Pancreas (tissue), 10 donors: ENCODE measurements at regions not wholly inside any gene's neighbourhood (a gene's known extent, or its start where the extent isn't known, plus 50 kb on each side); places are given as distances from the start of the nearest gene placed in this dataset.

Experiments
- ATAC-seq, 4 donors: fragments of 200-7000 bp; cut with Tn5 transposase; one replicate each; pipeline versions ENCODE4 v1.8.0 to v1.9.1; 2020; ENCODE audit warnings: mild to moderate bottlenecking in 4 of 4, moderate library complexity in 4 of 4
- DNase-seq, 6 donors: peaks; one replicate each; pipeline ENCODE4 v3.0.0-alpha.2; 2020
- FAIRE-seq: peaks from 2 replicates; lab custom pipeline; 2012; peaks lifted over from hg19 to GRCh38; lab: Jason Lieb, UNC
- H3K27ac ChIP-seq, 4 donors: fragments of 200-600 bp; sonication (generic); 1 replicate in 3 of 4; 2 replicates in 1 of 4; pipeline versions ENCODE4 v1.5.0 to v1.8.0; 2020
- H3K27me3 ChIP-seq, 4 donors: fragments of 200-600 bp; one replicate each; pipeline ENCODE4 v1.8.0; 2021
- H3K36me3 ChIP-seq, 3 donors: fragments of 200-600 bp; sonication (generic) in 1 of 3; one replicate each; pipeline versions ENCODE4 v1.5.0 to v1.8.0; 2020 to 2021
- H3K4me1 ChIP-seq, 3 donors: fragments of 200-600 bp; one replicate each; pipeline ENCODE4 v1.8.0; 2021
- H3K4me3 ChIP-seq, 4 donors: fragments of 200-600 bp; sonication (generic) in 2 of 4; one replicate each; pipeline versions ENCODE4 v1.5.0 to v1.8.0; 2020 to 2021
- H3K9me3 ChIP-seq, 4 donors: fragments of 200-600 bp; one replicate each; pipeline ENCODE4 v1.8.0; 2021
- WGBS, 2 donors: extraction: QIAGEN DNeasy Blood & Tissue Kit; methylation state at CpG; one replicate each; pipeline ENCODE4 v1.1.7; 2013; 5-methylcytosine and 5-hydroxymethylcytosine counted together
- intact Hi-C, 3 donors: fragments of 100-400 bp; cut with DNase I; formaldehyde crosslinking; loops; one replicate each; pipeline versions ENCODE4 v1.11.1 to v1.14.2; 2022
- TF ChIP-seq, protein P1 (sequence below), 4 donors: fragments of 200-600 bp; sonication (generic) in 3 of 4; IDR thresholded peaks; one replicate each; pipeline versions ENCODE4 v1.5.0 to v1.8.0; 2021; ENCODE audit warnings: antibody characterized with exemption in 4 of 4
- donor health status: healthy with polysubstance abuse.
- donor health status: DM: no; HTN: no; CAD: no; lungs with moderate emphysema.
- donor health status: DM: no; HTN: no; CAD: no.
- donor health status: control.
- donor health status: control.
- donor health status: Bipolar disorder and iron deficiency.
- donor health status: DM: yes; HTN: yes; CAD: no.
- donor health status: DM: no; HTN: no; CAD: no.
- donor health status: DM: no; HTN: no; CAD: no.
- donor health status: DM: yes; HTN: yes; CAD: no.

GRCh38 chr18:29096079-29096770 is 919.3 kb upstream of the CDH2 start:
- Histone ChIP-seq H3K4me3 (no peak overlapping the region), H3K4me1 (no peaks in the 10 kb centered on the region), H3K27me3 (no peaks in the 10 kb centered on the region), H3K9me3 (no peaks in the 10 kb centered on the region), H3K36me3 (no peaks in the 10 kb centered on the region), H3K27ac (no peak overlapping the region)
- no peak for DNase-seq
- ATAC-seq, result no peak
- intact Hi-C loops, result no loop called here
- TF ChIP-seq, protein P1, sequence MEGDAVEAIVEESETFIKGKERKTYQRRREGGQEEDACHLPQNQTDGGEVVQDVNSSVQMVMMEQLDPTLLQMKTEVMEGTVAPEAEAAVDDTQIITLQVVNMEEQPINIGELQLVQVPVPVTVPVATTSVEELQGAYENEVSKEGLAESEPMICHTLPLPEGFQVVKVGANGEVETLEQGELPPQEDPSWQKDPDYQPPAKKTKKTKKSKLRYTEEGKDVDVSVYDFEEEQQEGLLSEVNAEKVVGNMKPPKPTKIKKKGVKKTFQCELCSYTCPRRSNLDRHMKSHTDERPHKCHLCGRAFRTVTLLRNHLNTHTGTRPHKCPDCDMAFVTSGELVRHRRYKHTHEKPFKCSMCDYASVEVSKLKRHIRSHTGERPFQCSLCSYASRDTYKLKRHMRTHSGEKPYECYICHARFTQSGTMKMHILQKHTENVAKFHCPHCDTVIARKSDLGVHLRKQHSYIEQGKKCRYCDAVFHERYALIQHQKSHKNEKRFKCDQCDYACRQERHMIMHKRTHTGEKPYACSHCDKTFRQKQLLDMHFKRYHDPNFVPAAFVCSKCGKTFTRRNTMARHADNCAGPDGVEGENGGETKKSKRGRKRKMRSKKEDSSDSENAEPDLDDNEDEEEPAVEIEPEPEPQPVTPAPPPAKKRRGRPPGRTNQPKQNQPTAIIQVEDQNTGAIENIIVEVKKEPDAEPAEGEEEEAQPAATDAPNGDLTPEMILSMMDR (IDR thresholded peaks at IDR 0.05), result no peak
- no peak for FAIRE-seq
- 19 to 20% methylated on average over 8 of the region's 8 CpGs for WGBS, 2 donors

DNA sequence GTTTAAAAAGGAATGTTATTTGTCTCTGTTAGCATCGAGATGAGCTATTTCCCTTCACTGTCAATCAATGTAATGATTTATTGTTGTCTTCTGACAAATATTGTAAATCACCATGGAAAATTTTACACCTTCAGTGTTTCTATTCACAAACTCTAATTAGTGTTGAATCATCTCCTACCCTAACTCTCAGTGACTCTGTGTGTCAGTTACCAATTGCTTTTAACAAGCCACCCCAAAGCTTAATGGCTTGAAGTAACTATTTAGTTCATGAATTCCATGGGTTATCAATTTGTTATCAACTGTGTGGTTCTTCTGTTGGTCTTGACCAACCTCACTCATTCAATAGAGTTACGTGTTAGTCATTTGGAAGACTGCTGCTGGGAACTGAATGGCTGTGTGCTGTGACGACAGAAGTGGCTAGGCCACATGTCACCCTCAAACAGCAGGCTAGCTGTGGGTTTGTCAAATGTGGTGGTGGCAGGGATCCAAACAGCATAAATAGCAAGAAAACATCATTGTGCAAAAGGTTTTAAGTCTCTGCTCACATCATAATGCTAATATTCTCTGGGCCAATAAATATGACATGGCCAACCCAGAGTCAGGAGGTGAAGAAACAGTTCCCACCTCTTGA is 910.8 kb upstream of the CDH2 start:
- TF ChIP-seq, protein P1 (IDR thresholded peaks at IDR 0.05), result no peak

GRCh38 chr18:29084120-29084519 is 907.2 kb upstream of the CDH2 start:
- Histone ChIP-seq H3K27ac (no peak overlapping the region), H3K36me3 (no peaks in the 10 kb centered on the region), H3K4me1 (no peaks in the 10 kb centered on the region), H3K4me3 (no peak overlapping the region), H3K27me3 (no peaks in the 10 kb centered on the region), H3K9me3 (no peaks in the 10 kb centered on the region)
- DNase-seq (no peak), ATAC-seq (no peak), FAIRE-seq (no peak)
- TF ChIP-seq, protein P1 (IDR thresholded peaks at IDR 0.05), result no peak
- intact Hi-C loops, result no loop called here

More for the DNA sequence above, 910.8 kb upstream of the CDH2 start:
- Histone ChIP-seq H3K27me3 (no peaks in the 10 kb centered on the region), H3K4me3 (no peak overlapping the region), H3K36me3 (no peaks in the 10 kb centered on the region), H3K27ac (no peak overlapping the region), H3K4me1 (no peaks in the 10 kb centered on the region), H3K9me3 (no peaks in the 10 kb centered on the region)
- DNase-seq, result no peak
- no peak for FAIRE-seq
- no peak for ATAC-seq
- intact Hi-C loops, result no loop called here
- 35 to 37% methylated on average over 3 of the region's 3 CpGs for WGBS, 2 donors

DNA sequence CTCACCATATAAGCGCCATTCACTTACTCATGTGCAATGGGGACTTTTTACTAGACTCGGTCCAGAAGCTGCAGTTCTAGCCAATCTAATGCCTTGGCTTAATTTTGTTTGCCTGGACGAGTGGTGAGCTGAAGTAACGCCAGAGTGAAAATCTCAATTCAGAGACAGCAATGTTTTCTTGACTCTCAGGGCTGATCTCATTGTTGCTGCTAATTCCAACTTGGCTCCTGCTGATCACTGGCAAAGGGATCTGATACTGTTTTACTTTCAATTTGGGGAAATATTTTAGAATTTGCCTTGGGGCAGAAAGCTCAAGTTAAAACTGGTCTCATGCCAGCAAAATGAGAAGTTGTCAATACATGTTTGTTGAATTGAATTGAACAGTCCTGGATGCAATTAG is 906.6 kb upstream of the CDH2 start:
- H3K4me1 ChIP-seq, result no peaks in the 10 kb centered on the region
- H3K36me3 ChIP-seq, result no peaks in the 10 kb centered on the region
- no peak for FAIRE-seq
- DNase-seq, result no peak
- H3K27ac ChIP-seq, result no peak overlapping the region
- ATAC-seq, result no peak
- intact Hi-C loops, result no loop called here
- no peaks in the 10 kb centered on the region for H3K9me3 ChIP-seq
- no peaks in the 10 kb centered on the region for H3K27me3 ChIP-seq
- TF ChIP-seq, protein P1 (IDR thresholded peaks at IDR 0.05), result no peak
- WGBS, 2 donors, result 44 to 68% methylated on average over 4 of the region's 4 CpGs
- H3K4me3 ChIP-seq, result no peak overlapping the region

DNA sequence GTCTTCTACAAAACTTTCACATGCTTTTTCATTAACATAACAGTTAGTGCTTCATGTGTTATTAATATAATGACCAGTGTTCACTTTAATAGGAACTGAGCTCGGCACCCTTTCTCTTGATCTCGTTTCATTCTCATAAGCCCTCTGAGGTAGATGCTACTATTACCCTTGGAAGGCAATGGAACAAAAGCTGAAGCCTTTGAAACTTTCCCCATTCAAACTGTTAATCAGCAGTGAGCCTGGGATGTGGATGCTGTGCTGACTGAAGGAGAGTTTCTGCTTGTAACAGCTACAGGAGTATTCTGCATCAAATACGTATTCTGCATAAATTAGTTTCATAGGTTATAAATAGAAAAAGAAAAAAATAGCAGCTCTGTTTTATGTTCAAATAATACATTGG is 904.0 kb upstream of the CDH2 start:
- H3K4me3 ChIP-seq, result no peak overlapping the region
- H3K4me1 ChIP-seq, result no peaks in the 10 kb centered on the region
- H3K9me3 ChIP-seq, result no peaks in the 10 kb centered on the region
- TF ChIP-seq, protein P1 (IDR thresholded peaks at IDR 0.05), result no peak
- intact Hi-C loops, result no loop called here
- FAIRE-seq (no peak), DNase-seq (no peak), ATAC-seq (no peak)
- no peaks in the 10 kb centered on the region for H3K36me3 ChIP-seq
- H3K27me3 ChIP-seq, result no peaks in the 10 kb centered on the region
- WGBS, 2 donors, result 47 to 60% methylated on average over 3 of the region's 3 CpGs
- H3K27ac ChIP-seq, result no peak overlapping the region
